B cell (primary cell): ENCODE measurements at regions not wholly inside any gene's neighbourhood (a gene's known extent, or its start where the extent isn't known, plus 50 kb on each side); places are given as distances from the start of the nearest gene placed in this dataset.

Source experiments
- ATAC-seq: fragments of 200-7000 bp; cut with Tn5 transposase; one replicate; pipeline ENCODE4 v1.10.0; 2021; ENCODE audit warnings: low read depth, mild to moderate bottlenecking, moderate number of reproducible peaks, moderate library complexity
- CTCF ChIA-PET: fragments of 350-600 bp; sonication (Branson Sonifier 250); formaldehyde crosslinking; loops from one replicate; lab custom pipeline; 2021; ENCODE audit warnings: antibody characterized with exemption, inconsistent platforms; lab: Charles Lee
- POLR2A ChIA-PET: fragments of 350-600 bp; sonication (Branson Sonifier 250); formaldehyde crosslinking; loops from one replicate; lab custom pipeline; 2021; ENCODE audit warnings: antibody characterized with exemption; lab: Charles Lee
- DNase-seq: peaks from one replicate; pipeline ENCODE4 v3.0.0; 2013
- H2AFZ ChIP-seq: 2 replicates; pipeline ENCODE4 v1.6.1; 2012; ENCODE audit warnings: mild to moderate bottlenecking, low read depth, low read length; ENCODE audit not compliant: insufficient read depth, poor library complexity, severe bottlenecking
- H3K27ac ChIP-seq, 2 donors: 1 replicate in 1 of 2; 2 replicates in 1 of 2; pipeline ENCODE4 v1.5.1; 2012 to 2013; ENCODE audit warnings: low read length in 2 of 2, mild to moderate bottlenecking in 2 of 2, moderate library complexity in 1 of 2
- H3K27me3 ChIP-seq, 4 experiments: fragments of 200-600 bp in 1 of 4; sonication (generic) in 1 of 4; replicated peaks in 1 of 4; 1 replicate in 2 of 4; 2 replicates in 2 of 4; pipeline versions ENCODE4 v1.6.1 to v1.7.0; 2013 to 2016; ENCODE audit warnings: low read length in 3 of 4, mild to moderate bottlenecking in 2 of 4, mixed read lengths in 1 of 4, moderate library complexity in 1 of 4; ENCODE audit not compliant: insufficient read depth in 4 of 4, control insufficient read depth in 3 of 4; ENCODE audit errors: control extremely low read depth in 1 of 4
- H3K36me3 ChIP-seq, 2 experiments: replicated peaks in 1 of 2; 1 replicate in 1 of 2; 2 replicates in 1 of 2; pipeline versions ENCODE4 v1.6.1 to v1.7.1; 2013; ENCODE audit warnings: low read length in 1 of 2; ENCODE audit not compliant: insufficient read depth in 2 of 2, control insufficient read depth in 1 of 2; ENCODE audit errors: control extremely low read depth in 1 of 2, extremely low read depth in 1 of 2
- H3K4me1 ChIP-seq, 2 donors: fragments of 200-600 bp in 1 of 2; sonication (generic) in 1 of 2; 1 replicate in 1 of 2; 2 replicates in 1 of 2; pipeline versions ENCODE4 v1.5.1 to v1.6.1; 2013 to 2017; ENCODE audit warnings: low read length in 2 of 2; ENCODE audit not compliant: control insufficient read depth in 2 of 2, insufficient read depth in 2 of 2
- H3K4me2 ChIP-seq: replicated peaks from 2 replicates; pipeline ENCODE3; 2012; ENCODE audit warnings: mild to moderate bottlenecking, low read depth, low read length; ENCODE audit not compliant: poor library complexity, severe bottlenecking
- H3K4me3 ChIP-seq, 5 experiments: fragments of 200-600 bp in 1 of 5; sonication (generic) in 1 of 5; 1 replicate in 3 of 5; 2 replicates in 2 of 5; pipeline versions ENCODE4 v1.5.1 to v1.7.0; 2011 to 2016; ENCODE audit warnings: low read length in 4 of 5, mild to moderate bottlenecking in 4 of 5, low read depth in 2 of 5, control low read depth in 1 of 5, moderate library complexity in 1 of 5; ENCODE audit not compliant: insufficient read depth in 1 of 5; ENCODE audit errors: control extremely low read depth in 1 of 5, extremely low read depth in 1 of 5
- H3K79me2 ChIP-seq: fragments of 200-600 bp; sonication (generic); one replicate; pipeline ENCODE4 v1.6.0; 2016; ENCODE audit warnings: low read length; ENCODE audit not compliant: control insufficient read depth, insufficient read depth
- H3K9ac ChIP-seq: fragments of 200-600 bp; sonication (generic); 2 replicates; pipeline ENCODE4 v1.6.1; 2017; ENCODE audit warnings: mild to moderate bottlenecking, low read length, moderate library complexity
- H3K9me3 ChIP-seq, 3 donors: one replicate each; pipeline versions ENCODE4 v1.6.1 to v1.7.1; 2013; ENCODE audit warnings: low read length in 2 of 3; ENCODE audit not compliant: control insufficient read depth in 2 of 3, insufficient read depth in 1 of 3; ENCODE audit errors: control extremely low read depth in 1 of 3
- H4K20me1 ChIP-seq: 2 replicates; pipeline ENCODE4 v1.6.0; 2012; ENCODE audit warnings: mild to moderate bottlenecking, low read length; ENCODE audit not compliant: insufficient read depth, control insufficient read depth, poor library complexity, severe bottlenecking
- H3K27ac Mint-ChIP-seq: one replicate; pipeline ENCODE4 v1.8.0; 2021; ENCODE audit warnings: mixed read lengths
- H3K27me3 Mint-ChIP-seq: one replicate; pipeline ENCODE4 v1.8.0; 2021; ENCODE audit warnings: mixed read lengths
- H3K4me1 Mint-ChIP-seq: one replicate; pipeline ENCODE4 v1.8.0; 2021; ENCODE audit warnings: mixed read lengths
- H3K4me3 Mint-ChIP-seq: one replicate; pipeline ENCODE4 v1.8.0; 2021; ENCODE audit warnings: mixed read lengths
- H3K9me3 Mint-ChIP-seq: one replicate; pipeline ENCODE4 v1.8.0; 2022; ENCODE audit warnings: mixed read lengths; ENCODE audit not compliant: insufficient read depth
- EZH2 ChIP-seq: IDR thresholded peaks from 2 replicates; pipeline ENCODE4 v1.6.1; 2012; ENCODE audit warnings: borderline replicate concordance, low read depth, mild to moderate bottlenecking, moderate library complexity, low read length; ENCODE audit not compliant: insufficient read depth, poor library complexity, severe bottlenecking
- intact Hi-C: fragments of 100-400 bp; cut with micrococcal nuclease; formaldehyde crosslinking; loops from one replicate; pipeline ENCODE4 v1.10.0; 2022
- TF ChIP-seq, protein P1 (sequence below): fragments of 200-600 bp; IDR thresholded peaks from one replicate; pipeline ENCODE4 v1.8.0; 2022; ENCODE audit warnings: antibody characterized with exemption, mild to moderate bottlenecking

DNA sequence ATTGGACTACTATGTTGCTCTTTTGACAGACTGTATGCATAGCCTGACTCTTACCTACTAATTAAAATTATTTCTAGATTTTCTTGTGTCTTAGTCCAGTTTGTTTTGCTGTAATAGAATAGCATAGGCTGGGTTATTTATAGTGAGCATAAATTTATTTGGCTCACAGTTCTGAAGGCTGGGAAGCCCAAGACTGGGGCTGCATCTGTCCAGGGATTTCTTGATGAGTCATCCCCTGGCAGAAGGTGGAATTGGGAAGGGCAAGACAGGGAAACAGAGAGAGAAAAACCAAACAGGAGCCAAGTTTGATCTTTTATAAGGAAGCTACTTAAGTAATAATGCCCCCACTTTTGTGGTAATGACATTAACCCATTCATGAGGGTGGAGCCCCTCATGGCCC, 759.2 kb upstream of the LRFN5 start:
- no peak overlapping the region for H3K27ac ChIP-seq
- TF ChIP-seq, protein P1, sequence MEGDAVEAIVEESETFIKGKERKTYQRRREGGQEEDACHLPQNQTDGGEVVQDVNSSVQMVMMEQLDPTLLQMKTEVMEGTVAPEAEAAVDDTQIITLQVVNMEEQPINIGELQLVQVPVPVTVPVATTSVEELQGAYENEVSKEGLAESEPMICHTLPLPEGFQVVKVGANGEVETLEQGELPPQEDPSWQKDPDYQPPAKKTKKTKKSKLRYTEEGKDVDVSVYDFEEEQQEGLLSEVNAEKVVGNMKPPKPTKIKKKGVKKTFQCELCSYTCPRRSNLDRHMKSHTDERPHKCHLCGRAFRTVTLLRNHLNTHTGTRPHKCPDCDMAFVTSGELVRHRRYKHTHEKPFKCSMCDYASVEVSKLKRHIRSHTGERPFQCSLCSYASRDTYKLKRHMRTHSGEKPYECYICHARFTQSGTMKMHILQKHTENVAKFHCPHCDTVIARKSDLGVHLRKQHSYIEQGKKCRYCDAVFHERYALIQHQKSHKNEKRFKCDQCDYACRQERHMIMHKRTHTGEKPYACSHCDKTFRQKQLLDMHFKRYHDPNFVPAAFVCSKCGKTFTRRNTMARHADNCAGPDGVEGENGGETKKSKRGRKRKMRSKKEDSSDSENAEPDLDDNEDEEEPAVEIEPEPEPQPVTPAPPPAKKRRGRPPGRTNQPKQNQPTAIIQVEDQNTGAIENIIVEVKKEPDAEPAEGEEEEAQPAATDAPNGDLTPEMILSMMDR = no peak
- TF ChIP-seq EZH2 = no peak
- CTCF ChIA-PET = no interaction called here

DNA sequence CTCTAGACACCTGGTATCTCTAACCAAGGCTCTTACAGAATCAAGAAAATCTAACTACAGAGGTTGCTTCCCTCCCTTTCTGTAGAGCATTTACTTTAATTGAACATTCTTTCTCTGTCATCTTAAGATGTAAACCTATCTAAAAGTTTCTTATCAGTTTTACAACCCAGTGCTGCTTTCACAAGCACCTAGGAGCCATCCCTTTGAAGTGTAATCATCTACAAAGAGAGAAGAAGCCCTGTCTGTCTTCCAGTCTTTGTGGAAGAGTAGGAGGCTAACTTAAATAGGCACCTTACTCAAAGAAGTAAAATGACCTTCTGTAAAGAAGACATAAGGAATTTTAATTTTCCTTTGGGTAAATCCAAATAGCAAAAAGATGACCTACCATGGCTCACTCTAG, 763.9 kb upstream of the LRFN5 start:
- no peak overlapping the region for H3K27ac Mint-ChIP-seq
- DNase-seq (no peak), ATAC-seq (no peak)
- Histone ChIP-seq H3K9me3 (peaks cover 0 to 3% (median 0%) of the 10 kb centered on the region in 3 donors), H3K4me1 (no peaks in the 10 kb centered on the region), H3K27ac (no peak overlapping the region), H3K4me3 (no peak overlapping the region), H3K9ac (no peak overlapping the region), H3K27me3 (no peaks in the 10 kb centered on the region), H2AFZ (no peak overlapping the region), H3K79me2 (no peaks in the 10 kb centered on the region), H3K4me2 (no peak overlapping the region), H4K20me1 (no peaks in the 10 kb centered on the region), H3K36me3 (no peaks in the 10 kb centered on the region)
- H3K4me3 Mint-ChIP-seq = no peak overlapping the region
- H3K27me3 Mint-ChIP-seq = no peaks in the 10 kb centered on the region
- intact Hi-C loops = no loop called here
- H3K9me3 Mint-ChIP-seq = no peaks in the 10 kb centered on the region
- POLR2A ChIA-PET = no interaction called here
- no peak for TF ChIP-seq EZH2
- no peaks in the 10 kb centered on the region for H3K4me1 Mint-ChIP-seq
- CTCF ChIA-PET = no interaction called here

More for the DNA sequence above, 759.2 kb upstream of the LRFN5 start:
- Histone ChIP-seq H3K79me2 (no peaks in the 10 kb centered on the region), H3K4me1 (no peaks in the 10 kb centered on the region), H4K20me1 (no peaks in the 10 kb centered on the region), H3K4me3 (no peak overlapping the region), H3K4me2 (no peak overlapping the region), H3K27me3 (no peaks in the 10 kb centered on the region), H3K9ac (no peak overlapping the region), H2AFZ (no peak overlapping the region), H3K9me3 (peaks cover 0 to 4% (median 0%) of the 10 kb centered on the region in 3 donors), H3K36me3 (no peaks in the 10 kb centered on the region)
- intact Hi-C loops = no loop called here
- ATAC-seq = no peak
- Mint-ChIP-seq H3K4me3 (no peak overlapping the region), H3K4me1 (no peaks in the 10 kb centered on the region), H3K27me3 (no peaks in the 10 kb centered on the region), H3K9me3 (no peaks in the 10 kb centered on the region), H3K27ac (no peak overlapping the region)
- no peak for DNase-seq
- POLR2A ChIA-PET = no interaction called here
